Suppressor macrophage (primary cell): ENCODE measurements at regions not wholly inside any gene's neighbourhood (a gene's known extent, or its start where the extent isn't known, plus 50 kb on each side); places are given as distances from the start of the nearest gene placed in this dataset.

Source experiments
- DNase-seq, 4 experiments: peaks; one replicate each; pipeline ENCODE4 v3.0.0-alpha.2; 2020 to 2022

DNA sequence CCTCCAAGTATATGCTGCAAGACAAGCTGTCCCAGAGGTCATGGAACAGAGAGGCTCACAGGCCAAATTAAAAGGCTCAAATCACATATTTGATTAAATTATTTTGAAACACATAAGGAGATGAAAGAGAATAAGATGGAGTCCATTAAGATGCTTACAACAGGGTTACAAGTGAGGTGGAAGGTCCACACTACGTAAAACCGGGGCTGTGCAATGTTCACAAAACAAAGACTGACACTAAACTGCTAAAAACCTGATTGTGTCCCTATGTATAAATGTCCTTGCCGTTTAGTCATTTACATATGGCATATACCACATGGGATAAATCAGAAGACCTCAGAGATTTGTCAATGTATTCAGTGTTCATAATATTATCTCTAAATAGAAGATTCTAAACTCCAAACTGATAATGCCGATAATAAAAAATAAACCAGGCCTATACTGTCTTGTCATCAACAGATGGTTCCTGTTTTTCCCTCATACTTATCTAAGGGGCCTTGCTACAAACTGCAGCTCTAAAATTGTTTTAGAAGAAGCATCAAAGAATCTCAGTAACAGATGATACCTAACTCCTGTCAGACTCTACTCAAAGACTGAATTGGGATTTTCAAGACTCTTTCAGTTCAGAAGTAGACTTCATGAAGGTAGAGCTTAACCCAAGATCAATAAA, 51.8 kb upstream of the RIPOR2 start:
- DNase-seq, result no peak

GRCh38 chr6:24988562-24988961, 52.8 kb upstream of the RIPOR2 start:
- DNase-seq, result no peak

- DNase-seq, result no peak
Measured at GRCh38 chr6:24990236-24990845, 54.6 kb upstream of the RIPOR2 start.

DNA sequence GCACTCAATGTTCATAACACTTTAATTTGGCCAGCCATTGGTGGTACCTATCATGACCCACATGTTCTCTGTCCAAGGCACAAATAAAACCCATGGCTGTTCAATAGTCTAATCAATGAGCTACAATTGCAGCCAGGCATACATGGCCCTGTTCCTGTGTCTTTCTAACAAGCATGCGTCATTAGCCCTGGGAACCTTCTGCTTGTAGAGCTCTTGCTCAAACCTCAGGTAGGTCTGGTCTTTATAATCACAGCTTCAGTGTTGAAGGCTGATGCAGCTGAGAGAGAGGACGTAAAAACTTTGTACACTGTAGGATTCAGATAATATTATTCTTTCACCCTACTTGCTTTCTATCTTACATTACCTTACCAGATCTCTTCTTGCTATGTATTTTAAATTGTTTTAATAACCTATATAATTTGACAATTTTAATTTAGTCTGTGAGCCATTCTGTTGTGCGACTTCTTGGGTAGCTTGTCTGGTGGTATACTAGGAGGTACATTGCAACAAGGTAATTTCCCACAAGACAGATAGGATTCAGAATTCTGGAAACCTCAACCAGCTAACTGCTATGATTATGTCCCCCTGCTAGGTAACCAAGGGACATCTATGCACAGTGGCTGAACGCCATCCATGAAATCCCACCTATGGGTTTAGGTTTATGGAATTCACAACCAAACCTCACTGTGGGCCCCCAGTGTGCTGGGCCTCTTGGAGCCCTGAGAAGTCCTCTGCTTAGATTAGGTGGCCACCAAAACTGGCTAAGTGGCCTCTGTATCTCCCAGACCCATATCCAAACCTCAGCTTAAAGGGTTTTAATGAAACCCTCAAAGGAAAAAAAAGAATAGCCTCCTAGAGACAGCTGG, 55.4 kb upstream of the RIPOR2 start:
- DNase-seq, result no peak

- peak; percentile 77 to 89 (median 82) for DNase-seq
Measured at GRCh38 chr6:24991810-24992467, 56.2 kb upstream of the RIPOR2 start.

GRCh38 chr6:24994812-24995211, 59.1 kb upstream of the RIPOR2 start:
- peak in 2 of 4 experiments; percentile 37 to 38 for DNase-seq

DNA sequence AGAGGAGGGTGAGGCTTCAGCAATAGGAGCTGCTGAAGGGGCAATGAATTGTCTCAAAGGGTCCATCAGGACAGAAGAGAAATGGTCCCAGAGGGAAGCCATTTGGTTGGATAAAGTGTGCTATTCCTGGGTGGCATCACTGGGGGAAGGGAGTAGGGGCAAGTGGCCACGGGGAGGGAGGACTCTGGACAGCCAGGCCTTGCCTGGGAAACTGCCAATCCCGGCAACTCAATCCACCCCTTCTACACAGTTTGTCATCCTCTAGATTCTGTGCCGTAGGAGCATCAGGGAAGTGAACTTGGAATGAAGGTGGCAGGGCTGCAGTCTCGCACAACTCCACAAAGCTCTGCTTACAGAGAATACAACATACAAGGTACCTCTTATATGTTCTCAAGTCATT, 59.5 kb upstream of the RIPOR2 start:
- no peak for DNase-seq

GRCh38 chr6:24996269-24996836, 60.6 kb upstream of the RIPOR2 start:
- DNase-seq, result peak; percentile 44 to 78 (median 62)

- peak; percentile 29 to 67 (median 46) for DNase-seq
Measured at GRCh38 chr6:24997231-24997630, 61.5 kb upstream of the RIPOR2 start.

GRCh38 chr6:24997905-24998304, 62.1 kb upstream of the RIPOR2 start:
- no peak for DNase-seq

DNA sequence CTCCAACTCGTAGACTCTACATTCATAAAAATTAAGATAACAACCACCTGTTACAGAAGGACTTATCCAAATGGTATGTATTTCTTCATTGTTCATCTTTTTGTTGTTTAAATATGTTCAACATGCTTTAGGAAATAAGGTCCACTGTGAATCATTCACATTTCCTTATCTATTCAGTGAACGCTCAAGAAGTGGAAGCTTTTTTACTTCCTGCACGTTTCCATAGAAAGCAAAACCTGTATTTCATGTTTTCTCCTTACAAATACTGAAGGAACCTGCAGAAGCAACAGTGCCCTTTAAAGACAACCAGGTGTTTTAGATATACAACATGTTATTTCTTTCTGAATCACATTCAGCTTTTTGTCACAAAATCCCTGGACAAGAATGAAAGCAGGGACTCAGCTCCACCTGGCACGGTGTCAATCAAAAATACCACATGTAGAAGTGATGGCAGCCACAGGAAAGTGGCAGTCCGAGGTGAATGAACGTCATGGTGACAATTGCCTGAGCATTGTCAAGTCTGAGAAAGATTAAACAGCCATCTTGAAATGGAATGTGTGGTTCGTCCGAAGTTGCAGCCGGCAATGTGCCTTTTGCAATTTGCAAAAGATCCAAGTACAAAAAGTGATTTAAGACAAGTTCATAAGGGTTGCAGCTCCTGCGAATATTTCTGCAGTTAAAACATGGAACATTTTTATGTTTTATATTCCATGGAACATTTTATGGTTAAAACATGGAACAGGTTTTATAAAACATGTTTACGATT, 66.7 kb upstream of the RIPOR2 start:
- no peak for DNase-seq

DNA sequence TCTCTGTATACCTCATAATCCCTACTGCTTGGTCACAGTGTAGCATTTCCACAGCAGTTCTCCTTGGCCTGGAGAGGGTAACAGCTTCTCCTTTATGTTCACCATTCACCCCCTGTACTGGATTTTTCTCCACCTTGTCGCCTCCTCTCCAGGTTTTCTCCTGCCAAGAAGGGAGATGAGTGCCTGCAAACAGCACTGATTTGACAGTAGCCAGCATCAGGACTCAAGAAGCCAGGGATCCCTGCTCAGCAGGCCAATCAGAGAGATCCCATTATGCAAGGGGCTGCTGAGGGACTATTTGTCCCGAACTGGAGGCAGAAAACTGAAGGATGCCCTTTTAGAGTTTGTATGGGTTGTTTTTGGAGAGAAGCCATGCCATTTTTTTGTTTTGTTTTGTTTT, 68.6 kb upstream of the RIPOR2 start:
- no peak for DNase-seq

DNA sequence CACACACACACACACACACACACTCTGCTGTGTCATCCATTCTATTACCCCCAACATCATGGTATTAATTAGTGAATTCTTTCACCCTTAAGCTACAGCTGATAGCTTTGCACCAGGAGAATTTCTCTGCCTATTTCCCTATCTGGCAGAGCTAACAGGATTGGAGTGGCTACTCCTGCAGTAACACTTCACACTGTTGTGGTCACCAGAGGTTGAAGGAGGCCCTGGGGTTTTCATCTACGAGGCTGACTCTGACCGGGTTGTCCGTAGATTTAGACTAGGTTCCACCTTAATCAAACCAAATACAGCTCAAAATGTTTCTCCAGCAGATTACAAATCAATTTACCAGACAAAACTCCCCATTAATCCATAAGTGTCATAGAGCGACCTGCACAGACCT, 69.2 kb upstream of the RIPOR2 start:
- DNase-seq, result no peak

DNA sequence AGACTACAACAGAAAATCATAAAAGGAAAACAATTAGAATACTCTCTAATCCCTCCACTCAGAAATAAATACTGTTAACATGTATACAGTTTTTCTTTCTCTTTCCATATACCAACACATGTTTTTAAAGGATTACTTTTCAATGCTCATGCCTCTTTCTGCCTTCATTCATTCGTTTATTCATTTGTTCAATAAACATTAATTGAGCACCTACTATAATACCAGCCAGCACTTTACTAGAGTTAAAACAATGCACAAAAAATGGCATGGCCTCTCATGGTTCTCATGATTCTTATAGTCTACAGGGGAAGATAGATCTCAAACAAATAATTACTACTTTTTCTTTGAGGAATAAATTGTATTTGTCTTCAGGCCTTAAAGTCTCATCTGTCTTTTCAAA, 70.3 kb upstream of the RIPOR2 start:
- no peak for DNase-seq

- peak; percentile 83 to 96 (median 90) for DNase-seq
Measured at GRCh38 chr6:25006565-25007001, 70.8 kb upstream of the RIPOR2 start.

DNA sequence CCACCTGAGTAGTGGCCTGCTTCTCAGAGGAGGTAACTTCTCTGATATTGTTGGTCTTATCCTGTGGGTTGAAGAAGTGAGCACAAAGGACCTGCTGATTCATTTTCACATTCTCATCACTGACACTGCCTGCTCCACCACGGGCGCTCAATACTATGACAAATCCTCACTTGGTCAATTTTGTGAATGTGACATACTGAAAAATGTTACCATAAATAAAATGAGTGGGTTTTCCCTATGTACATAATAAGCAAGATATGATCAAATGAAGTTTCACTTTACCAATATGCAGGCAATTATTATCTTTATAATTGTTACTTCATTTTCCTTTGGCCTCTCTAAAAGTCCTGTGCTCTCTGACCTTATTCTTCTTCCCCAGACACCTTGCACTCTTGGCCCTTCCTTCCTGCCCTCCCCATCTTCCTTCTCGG, 71.5 kb upstream of the RIPOR2 start:
- DNase-seq, result peak; percentile 71 to 90 (median 78)

DNA sequence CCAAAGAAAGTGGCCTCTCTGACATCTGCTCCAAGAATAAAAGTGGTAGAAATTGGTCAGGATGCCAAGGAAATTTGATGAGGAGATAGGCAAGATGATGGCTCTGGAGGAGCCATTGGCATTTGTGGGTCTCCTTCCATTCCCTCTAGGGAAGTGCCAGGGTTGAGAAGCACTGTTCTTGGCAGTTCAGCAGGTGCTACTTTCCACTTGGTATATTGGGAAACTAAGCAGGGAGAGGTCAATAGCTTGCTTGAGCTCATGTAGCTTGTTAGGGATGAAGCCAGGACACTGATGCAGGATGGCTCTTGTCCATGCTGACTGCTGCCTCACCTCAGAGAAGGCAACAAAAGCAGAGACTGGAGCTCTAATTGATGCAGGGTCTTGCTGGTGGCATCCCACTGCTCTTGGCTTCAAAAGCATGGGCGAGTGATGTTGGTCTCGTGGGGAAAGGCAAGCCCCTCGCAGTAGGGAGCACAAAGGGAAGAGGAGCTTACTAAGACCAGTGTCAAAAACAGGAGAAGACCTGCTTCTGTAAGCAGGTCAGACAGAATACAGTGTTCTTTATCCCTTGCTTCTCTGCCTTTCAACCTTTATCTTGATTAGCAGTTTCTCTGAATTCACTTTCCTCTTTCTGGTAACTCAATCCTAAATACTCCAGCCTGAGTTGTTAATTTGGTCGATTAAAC, 73.1 kb upstream of the RIPOR2 start:
- DNase-seq, result no peak

GRCh38 chr6:25009393-25009710, 73.6 kb upstream of the RIPOR2 start:
- no peak for DNase-seq

GRCh38 chr6:25010176-25010575, 74.4 kb upstream of the RIPOR2 start:
- no peak for DNase-seq

DNA sequence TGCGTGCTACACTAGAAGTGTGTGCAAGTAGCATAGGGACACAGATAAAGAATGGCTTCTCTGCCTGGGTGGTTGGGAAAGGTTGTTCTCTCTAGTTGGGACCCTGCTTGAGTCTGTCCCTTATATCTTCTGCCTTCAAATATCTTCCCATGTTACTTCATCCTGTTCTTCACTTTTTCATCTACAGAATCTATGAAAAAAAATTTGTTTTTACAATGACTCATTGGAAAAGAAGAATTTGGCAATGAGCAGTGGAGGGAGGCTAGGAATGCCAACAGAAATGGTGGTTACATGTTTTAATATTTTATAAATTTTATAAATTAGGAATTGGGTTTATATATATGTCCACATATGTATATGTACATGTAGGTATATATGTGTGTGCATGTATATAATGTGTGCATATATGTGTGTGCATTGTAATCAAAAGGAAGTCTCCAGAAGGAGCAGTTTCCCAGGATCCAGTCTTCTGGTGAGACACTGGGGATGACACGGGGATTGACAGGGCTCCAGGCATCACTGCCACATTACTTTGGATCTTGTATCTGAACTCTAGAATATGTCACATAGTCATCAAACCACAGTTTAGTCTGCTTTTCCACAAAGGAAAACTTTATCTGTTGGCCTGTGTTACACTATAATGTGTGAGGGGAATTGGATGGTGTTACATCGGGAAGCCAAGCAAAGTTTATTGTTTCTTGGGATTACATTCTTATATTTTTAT, 75.3 kb upstream of the RIPOR2 start:
- no peak for DNase-seq

- DNase-seq, result peak in 2 of 4 experiments; percentile 46 to 47
Measured at GRCh38 chr6:25012657-25013056, 76.9 kb upstream of the RIPOR2 start.
